Lung microvascular endothelial cell (primary cell): ENCODE measurements at regions not wholly inside any gene's neighbourhood (a gene's known extent, or its start where the extent isn't known, plus 50 kb on each side); places are given as distances from the start of the nearest gene placed in this dataset.
A peak's percentile ranks its signal among the peaks of the same experiment; 100 is the strongest.
"Not testable (repeated sequence)": the region's sequence is repeated elsewhere in the genome, so short reads cannot be mapped to it uniquely, and the experiment has no call there.

Experiments
- DNase-seq, 2 donors: peaks; one replicate each; pipeline versions ENCODE4 v3.0.0 to v3.0.0-alpha.2; 2010; ENCODE audit warnings: low read depth in 2 of 2

DNA sequence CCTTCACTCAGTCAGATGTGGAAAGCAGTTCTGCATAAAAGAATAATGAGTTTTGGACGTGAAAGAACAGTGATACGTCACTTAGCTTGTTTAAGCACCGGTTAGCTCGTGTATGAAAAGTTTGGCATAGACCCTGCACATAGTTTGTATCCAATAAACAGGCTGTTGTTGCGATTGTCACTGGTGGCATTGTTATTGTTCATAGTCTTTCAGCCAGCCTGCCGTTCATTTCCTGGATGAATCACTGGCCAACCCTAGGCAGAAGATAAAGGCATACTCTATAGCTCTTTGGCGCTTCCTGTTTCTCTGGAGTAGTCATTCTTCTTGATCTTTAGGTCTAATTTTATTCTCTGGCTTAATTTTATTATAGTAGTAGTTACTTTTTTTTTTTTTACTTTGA, 57.8 kb upstream of the ANKRD30A start:
- DNase-seq: peak; percentile 2 to 23

DNA sequence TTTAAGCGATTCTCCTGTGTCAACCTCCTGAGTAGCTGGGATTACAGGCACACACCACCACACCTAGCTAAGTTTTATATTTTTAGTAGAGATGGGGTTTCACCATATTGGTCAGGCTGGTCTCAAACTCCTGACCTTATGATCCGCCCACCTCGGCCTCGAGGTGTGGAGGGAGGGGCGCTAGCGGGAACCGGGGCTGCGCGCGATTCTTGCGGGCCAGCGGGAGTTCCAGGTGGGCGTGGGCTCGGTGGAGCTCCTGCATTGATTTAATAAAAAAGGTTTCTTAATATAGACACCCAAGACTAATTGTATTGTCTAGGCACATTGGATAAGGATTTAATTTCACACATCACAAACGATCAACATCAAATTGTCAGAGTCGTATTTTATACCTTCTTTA, 63.1 kb upstream of the ANKRD30A start:
- DNase-seq: not testable (repeated sequence)

DNA sequence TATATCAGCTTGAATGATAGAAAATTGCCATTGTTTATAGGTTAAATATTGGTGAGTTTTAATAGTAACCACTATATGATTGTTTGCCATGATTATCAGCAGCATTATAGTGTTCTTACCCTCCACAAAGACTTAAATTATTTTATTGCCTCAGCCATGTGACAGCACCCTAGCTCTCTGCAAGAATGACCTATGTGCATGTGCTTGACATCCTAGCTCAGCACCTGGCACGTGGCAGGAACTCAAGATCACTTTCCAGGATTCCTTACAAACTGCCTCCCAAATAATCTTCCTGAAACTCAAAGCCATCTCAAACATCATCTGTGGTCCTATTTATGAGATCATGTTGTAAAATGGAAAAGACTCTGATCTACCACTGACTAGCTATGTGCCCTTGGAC, 68.1 kb upstream of the ANKRD30A start:
- DNase-seq: no peak

DNA sequence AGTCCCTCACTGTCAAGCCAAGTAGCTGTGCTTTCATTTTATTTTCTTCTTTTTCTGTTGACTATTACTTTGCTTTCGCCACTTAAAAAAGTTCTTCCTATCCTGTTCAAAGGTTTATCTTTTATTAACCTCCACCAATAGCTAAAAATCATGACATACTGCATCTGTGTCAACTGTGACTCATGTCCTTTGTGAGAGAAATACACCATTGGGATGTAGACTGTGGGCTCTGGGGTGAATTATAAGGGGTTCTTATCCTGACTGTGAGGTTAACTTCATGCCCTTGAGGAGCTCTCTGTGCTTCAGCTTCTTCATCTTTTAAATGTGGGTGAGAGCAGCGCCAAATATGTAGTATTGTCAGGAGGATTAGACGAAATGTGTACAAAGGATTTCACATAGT, 71.9 kb upstream of the ANKRD30A start:
- no peak for DNase-seq

DNA sequence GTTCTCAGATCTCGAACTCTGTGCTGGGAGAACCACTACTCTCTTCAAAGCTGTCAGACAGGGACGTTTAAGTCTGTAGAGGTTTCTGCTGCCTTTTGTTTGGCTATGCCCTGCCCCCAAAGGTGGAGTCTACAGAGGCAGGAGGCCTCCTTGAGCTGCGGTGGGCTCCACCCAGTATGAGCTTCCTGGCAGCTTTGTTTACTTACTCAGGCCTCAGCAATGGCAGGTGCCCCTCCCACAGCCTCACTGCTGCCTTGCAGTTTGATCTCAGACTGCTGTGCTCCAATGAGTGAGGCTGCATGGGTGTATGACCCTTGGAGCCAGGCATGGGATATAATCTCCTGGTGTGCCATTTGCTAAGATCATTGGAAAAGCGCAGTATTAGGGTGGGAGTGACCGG, 75.4 kb upstream of the ANKRD30A start:
- DNase-seq: not testable (repeated sequence)

DNA sequence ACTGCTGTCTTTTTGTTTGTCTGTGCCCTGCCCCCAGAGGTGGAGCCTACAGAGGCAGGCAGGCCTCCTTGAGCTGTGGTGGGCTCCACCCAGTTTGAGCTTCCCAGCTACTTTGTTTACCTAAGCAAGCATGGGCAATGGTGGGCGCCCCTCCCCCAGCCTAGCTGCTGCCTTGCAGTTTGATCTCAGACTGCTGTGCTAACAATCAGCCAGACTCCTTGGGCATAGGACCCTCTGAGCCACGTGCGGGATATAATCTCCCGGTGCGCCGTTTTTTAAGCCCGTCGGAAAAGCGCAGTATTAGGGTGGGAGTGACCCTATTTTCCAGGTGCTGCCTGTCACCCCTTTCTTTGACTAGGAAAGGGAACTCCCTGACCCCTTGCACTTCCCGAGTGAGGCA, 81.1 kb upstream of the ANKRD30A start:
- not testable (repeated sequence) for DNase-seq

DNA sequence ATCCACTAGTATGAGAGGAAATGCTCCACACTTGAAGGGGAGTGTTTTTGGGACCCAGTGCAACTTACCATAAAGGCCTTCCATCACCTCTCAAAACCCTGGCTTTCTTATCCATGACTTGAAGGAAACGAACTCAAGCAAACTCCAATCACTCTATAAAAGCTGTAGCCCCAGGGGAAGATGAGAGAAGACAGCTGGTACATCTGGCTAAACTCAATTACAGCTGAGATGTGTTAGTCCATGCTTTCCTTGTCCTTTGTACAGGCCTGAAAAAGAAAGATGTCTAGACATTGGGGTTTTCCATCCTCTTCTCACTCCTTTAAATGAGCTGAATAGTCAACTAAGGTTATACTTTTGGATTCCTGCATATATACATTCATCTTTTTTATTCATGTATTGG, 89.5 kb upstream of the ANKRD30A start:
- DNase-seq: no peak

DNA sequence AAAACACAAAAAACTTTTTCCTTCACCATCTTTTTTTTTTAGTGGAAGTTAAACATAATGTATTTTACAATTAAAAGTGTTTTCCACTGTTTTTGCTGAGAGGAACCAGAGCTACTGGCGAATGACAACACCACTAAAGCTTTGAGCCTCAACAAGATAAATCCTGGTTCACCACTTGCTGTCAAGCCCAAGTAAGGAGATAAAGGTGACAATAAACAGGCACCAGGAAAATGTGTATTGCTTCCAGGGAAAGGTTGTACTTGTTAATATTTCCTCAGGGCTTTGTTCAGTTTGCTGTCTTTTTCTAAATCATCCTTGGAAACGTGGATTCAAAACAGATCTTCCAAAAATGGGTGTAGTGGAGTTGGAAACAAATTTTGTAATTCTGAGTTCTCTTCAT, 109.9 kb upstream of the ANKRD30A start:
- no peak for DNase-seq

DNA sequence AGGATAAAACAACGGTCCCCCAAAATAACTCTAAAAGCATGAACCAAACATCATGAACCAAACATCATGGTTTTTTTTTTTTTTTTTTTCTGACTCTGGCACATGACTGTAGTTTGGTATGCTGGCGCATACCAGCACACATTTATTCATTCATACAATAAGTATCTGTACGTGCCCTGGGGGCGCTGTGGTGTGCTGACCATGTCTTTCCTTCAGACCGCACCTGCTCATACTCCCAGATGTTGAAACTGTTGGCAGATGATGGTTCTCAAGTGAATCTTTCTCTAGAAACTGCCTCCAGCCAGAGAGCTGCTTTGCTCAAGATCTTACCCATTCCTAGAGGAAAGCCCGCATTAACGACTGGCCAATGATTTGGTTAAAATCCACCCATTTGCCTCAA, 114.7 kb upstream of the ANKRD30A start:
- no peak for DNase-seq

DNA sequence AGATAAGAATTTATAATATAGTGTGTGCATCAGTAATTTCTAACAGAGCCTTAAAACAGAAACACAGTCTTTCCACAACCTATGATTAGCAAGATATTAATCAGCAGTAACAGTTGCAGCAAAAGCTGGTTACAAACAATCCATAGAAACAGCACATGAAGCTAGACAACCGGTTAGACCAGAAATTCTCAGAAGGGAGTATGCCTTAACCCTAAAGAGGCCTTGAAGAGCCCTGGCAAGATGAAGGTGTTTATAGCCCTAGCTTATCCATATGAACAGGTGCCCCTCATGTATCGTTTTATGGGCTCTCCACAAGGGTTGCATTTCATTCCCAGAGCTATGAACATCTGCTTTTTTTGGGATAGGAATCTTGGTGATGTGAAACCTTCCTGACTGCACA, 117.1 kb upstream of the ANKRD30A start:
- DNase-seq: not testable (repeated sequence)

DNA sequence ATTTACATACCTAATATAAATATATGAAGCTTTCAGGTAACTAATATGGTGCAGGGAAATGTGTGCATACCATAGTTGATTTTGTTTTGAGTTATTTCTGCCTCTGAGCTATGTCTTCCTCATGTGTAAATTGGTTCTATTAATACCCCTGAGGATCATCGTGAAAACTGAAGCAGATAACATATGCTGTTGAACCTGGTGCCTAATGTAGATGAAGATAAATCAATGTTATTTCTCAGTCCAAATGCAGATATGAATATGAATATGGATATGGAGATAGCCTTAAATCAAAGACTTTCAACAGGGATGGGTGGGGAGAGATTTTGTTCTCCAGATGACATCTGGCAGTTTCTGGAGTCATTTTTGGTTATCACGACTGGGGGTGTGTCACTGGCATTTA, 122.3 kb upstream of the ANKRD30A start:
- DNase-seq: no peak

DNA sequence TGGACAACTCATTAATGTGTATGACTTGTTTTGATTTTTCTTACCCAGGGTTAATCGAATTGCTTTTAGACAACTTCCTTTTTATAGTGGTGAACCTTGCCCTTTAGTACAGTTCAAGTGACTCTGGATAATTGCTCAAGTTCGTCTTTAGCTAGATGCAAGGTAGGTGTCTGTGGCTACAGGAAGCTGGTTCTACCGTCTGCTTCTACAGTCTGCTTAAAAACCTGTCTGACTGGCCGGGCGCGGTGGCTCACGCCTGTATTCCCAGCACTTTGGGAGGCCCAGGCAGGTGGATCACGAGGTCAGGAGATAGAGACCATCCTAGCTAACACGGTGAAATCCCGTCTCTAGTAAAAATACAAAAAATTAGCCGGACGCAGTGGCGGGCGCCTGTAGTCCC, 129.6 kb upstream of the ANKRD30A start:
- DNase-seq: not testable (repeated sequence)

DNA sequence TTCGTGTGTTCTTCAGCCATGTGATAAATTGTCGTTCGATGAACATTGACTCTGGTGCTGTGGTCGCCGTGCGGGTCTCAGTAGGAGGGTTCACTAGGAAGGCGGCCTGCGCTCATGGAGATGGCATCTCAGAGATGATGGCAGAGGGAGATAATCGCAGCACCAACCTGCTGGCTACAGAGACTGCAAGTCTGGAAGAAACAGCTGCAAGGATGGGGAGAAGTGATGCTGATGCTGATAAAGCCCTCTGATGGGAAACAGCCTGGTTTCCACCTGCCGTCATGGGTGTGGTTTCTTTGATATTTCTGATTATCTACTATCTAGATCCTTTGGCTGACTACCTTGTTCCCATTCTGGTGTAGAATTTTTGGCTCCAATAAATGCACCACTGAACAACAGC, 130.5 kb upstream of the ANKRD30A start:
- DNase-seq: no peak

DNA sequence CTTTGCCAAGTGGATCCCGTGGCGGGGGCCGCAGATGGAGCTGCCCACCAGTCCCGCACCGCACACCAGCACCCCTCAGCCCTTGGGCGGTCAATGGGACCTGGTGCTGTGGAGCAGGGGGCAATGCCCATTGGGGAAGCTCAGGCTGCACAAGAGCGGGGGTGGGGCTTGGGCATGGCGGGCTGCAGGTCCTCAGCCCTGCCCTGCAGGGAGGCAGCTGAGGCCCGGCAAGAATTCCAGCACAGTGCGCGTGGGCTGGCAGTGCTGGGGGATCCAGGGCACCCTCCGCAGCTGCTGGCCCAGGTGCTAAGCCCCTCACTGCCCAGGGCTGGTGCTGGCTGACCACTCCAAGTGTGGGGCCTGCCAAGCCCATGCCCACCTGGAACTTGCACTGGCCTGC, 136.2 kb upstream of the ANKRD30A start:
- no peak for DNase-seq

DNA sequence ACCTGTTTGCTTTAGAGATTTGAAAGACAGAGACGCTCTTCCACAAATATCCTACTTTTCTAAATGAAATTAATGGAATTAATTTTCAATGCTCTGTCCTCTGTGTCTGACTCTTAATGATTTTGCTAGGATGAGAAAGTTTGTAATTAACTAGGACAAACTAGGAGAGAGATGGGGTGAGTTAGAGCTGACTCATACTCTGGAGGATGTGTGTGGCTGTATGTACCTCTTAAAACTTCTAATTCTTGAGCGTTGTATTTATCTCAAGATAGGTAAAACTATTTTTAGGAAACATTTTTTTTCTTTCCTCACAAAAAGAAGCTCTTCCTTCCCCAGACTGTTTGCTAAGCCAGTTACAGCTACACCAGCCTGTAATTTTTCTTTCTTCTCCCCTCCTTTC, 178.8 kb upstream of the ANKRD30A start:
- no peak for DNase-seq

DNA sequence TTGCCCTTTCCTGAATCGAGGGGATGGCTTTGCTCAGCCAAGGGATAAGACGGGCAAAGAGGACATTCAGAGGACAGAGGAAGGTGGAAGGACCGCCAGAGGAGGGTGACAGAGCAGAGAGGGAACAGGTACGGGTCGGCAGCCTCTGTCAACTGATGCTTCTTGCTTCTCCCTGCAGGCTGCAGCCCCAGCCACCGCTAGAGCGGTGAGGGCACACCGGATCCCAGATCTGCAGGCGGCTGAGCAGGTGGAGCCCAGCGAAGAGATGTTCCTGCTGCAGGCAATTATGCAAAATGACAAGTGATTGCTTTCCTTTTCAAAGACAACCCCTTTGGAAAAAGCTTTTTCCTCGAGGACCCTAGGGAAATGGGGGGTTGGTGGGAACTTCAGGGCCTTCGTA, 181.9 kb upstream of the ANKRD30A start:
- DNase-seq: no peak

DNA sequence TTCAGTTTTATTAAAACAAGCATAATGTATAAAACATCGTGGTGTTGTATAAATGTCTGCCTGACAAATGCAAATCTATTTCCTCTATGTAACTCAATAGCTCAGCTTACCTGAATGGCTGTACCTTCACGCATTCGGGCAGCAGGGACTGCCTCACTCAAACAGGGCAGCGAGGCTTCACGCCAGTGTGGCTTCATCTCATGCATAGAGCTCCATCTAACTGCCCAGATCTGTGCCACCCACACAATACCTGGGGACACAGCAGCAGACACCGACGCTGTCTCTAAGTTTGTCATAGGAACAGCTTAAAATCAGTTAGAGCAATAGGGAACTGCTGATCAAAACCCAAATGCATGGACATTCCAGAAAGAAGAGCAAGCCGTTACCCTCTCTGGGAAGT, 182.8 kb upstream of the ANKRD30A start:
- DNase-seq: no peak

DNA sequence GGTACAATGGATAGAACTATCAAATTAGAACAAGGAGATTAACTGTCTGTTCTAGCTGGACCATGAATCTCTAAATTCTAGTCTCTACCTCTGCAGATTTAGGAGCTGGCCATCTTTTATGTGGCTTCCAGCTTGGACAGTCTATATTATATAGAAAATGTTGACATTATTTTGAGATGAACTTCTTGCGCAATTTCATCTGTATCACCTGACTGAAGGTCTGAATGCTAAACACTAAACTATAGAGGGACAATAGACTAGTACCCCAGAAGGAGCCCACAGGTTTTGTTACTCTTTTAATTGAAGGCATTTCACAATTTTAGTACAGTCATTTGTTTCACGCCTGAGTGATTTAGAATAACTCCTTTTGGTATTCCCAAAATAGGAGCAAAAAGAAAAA, 222.4 kb upstream of the ANKRD30A start:
- no peak for DNase-seq

DNA sequence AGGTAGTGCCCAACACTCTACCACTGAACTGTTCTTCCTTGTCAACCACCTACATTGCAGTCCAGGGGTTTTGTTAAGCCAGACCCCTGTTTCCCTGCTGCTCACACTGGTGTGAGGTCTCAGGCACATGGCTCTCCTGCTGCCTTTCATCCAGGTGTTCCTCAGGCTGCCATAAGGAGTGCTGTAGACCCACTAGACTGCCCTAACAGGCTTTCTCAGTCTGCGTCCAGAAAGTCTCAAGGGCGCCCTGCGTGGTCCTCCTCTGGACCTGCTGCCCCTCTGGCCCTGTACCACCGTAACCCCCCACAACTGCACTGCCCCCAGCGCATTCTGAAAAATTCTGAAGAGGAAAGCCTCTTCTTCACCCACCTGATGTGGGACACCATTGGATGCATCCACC, 225.7 kb upstream of the ANKRD30A start:
- DNase-seq: no peak

DNA sequence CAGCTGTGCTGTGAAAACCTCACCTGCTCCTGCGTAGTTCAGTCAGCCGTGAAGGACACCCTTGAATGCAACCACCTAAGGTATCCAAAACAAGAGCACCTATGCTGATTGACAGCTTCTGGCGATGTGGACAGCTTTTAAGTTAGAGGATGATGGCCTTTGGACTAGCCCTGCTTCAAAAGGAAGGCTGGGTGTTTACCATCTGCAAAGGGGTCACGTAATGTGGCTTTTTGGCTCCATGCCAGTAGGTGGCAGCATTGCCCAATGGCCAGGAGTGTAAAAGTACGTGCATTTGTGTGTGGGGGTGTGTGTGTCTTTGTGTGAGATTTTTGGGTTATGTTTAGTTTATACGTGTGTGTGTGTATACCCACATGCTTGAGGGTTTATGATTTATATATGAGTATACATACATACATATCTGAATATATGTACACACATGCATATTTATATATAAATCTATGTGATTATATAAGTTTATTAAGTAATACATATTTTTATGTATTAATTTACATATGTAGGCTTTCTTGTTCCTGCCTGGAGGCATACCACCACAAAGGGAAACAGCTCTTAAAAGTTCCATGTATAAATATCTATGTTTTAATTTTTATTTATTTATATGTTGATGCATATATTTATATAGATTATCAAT, 236.3 kb upstream of the ANKRD30A start:
- DNase-seq: peak; percentile 17 to 28

DNA sequence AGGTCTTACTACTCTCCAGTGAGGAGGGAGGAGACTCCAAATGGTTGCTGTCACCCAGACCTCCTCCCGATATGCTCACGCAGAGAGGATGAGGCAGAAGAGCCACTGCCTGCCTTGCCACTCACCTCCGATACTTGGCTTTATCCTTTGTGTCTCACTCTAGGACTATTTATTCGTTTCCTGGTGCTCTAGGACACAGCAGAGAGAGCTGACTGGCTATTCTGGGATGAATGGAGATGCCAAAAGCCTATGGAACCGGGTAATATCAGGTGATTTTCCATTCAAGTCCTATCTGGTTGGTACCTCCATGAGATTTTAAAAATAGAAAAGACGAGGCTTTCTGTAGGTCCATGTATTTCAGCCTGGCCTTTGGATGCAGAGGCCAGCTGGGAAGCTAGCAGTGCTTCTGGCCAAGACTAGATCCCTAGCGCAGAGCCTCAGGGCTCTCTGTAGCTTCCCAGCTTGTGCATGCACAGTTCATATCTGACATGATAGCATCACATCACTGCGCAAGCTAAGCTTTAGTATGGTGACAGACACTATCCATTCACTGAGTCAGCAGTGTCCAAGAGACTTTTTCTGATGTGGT, 239.0 kb upstream of the ANKRD30A start:
- DNase-seq: no peak

DNA sequence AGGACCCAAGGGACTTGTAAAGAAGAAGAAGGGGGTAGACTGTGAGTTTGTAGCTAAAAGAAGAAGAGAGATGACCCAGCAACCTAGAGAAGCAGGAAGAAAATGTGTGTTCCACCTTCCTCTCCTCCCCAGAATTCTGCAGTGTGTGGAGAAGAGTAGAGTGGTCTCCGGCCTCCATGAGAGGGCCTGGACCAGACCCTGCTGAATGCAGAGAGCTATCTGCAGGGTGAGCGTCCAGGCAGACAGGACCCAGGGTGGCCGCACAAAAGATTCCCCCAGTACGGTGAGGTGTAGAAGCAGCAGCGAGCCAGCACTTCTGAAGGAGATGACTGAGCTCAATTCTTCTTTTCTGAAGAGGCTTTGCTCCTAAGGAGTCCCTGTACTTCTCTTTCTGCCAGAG, 239.7 kb upstream of the ANKRD30A start:
- DNase-seq: no peak

DNA sequence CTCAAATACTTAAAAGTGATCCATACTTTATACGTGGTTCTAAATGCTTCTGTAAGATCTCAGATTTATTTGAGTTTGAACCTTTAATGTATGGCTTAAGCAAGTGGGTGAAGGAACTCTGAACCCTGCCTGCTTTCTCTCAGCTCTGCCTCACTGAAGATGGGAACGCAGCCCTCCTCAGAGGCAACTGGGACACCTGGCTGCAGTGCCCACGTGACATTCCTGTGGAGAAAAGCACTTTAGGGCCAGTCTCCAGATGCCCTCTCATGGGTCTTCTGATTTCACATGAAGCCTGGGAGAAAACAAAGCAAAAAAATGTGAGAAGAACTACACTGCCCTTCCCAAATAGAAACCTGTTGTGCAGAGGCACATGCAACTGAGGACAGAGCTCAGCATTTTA, 242.6 kb upstream of the ANKRD30A start:
- no peak for DNase-seq

DNA sequence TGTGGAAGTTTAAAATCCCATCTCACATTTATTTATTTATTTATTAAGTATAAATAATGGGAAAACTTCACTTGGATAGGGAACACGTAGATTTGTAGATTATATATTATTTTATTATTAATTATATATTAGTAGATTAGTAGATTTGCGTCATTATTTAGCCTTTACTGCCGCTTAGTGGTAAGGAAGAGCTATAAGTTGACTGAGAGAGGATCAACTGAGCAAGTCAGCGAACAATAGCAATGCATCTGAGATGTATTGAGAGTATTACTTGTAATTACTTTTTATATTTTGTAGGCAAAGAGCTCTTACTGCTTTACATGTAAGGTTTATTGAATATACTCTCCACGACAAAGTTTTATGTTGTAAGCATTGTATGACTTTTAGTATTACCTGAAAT, 244.5 kb upstream of the ANKRD30A start:
- peak; percentile 59 to 63 for DNase-seq
